Thyroid gland (tissue), 4 donors: ENCODE measurements at regions not wholly inside any gene's neighbourhood (a gene's known extent, or its start where the extent isn't known, plus 50 kb on each side); places are given as distances from the start of the nearest gene placed in this dataset.

Source experiments
- POLR2A ChIP-seq, 2 donors: fragments of 450-650 bp; IDR thresholded peaks; one replicate each; pipeline ENCODE4 v1.6.1; 2017; ENCODE audit warnings: antibody characterized with exemption in 2 of 2, mild to moderate bottlenecking in 2 of 2, moderate library complexity in 1 of 2
- TF ChIP-seq, protein P1 (sequence below), 6 experiments: fragments of 200-600 bp in 3 of 6; fragments of 450-650 bp in 3 of 6; sonication (generic) in 3 of 6; IDR thresholded peaks; one replicate each; pipeline ENCODE4 v1.5.1; 2016 to 2019; ENCODE audit warnings: antibody characterized with exemption in 6 of 6, mild to moderate bottlenecking in 2 of 6, inconsistent platforms in 1 of 6, moderate library complexity in 1 of 6

DNA sequence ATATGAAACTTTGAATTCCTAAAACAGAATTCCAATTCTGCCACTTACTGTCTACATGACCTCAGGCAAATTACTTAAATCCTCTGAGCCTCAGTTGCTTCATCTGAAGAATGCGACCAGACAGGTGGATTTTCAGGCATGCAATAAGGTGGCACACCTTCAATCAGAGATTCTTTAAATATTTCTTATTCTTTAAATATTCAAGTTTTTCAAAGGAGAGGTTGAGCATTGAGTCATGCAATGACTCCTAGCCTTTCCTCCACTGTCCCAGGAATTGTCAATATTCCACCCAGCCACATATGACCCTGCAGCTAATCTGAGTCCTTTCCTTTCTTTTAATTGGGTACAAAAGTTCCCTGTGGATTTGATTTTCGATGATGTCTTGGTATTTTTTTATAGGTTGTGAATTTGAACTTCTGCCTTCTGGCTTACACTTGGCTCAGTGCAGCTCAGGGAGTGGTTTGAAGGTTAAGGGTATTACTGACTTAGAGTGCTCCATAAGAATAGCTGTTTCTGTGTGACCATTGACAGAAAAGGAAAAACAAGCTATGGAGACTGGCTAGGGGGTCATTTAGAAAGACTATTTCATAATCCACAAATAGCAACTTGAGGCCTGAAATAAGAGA lies 52.2 kb upstream of the PRDX6 start:
- TF ChIP-seq POLR2A (IDR thresholded peaks at IDR 0.05) = no peak
- TF ChIP-seq, protein P1, sequence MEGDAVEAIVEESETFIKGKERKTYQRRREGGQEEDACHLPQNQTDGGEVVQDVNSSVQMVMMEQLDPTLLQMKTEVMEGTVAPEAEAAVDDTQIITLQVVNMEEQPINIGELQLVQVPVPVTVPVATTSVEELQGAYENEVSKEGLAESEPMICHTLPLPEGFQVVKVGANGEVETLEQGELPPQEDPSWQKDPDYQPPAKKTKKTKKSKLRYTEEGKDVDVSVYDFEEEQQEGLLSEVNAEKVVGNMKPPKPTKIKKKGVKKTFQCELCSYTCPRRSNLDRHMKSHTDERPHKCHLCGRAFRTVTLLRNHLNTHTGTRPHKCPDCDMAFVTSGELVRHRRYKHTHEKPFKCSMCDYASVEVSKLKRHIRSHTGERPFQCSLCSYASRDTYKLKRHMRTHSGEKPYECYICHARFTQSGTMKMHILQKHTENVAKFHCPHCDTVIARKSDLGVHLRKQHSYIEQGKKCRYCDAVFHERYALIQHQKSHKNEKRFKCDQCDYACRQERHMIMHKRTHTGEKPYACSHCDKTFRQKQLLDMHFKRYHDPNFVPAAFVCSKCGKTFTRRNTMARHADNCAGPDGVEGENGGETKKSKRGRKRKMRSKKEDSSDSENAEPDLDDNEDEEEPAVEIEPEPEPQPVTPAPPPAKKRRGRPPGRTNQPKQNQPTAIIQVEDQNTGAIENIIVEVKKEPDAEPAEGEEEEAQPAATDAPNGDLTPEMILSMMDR (IDR thresholded peaks at IDR 0.05) = no peak
